GM19463 (cell line): ENCODE measurements at regions not wholly inside any gene's neighbourhood (a gene's known extent, or its start where the extent isn't known, plus 50 kb on each side); places are given as distances from the start of the nearest gene placed in this dataset.
"Not testable (repeated sequence)": the region's sequence is repeated elsewhere in the genome, so short reads cannot be mapped to it uniquely, and the experiment has no call there.

ENCODE experiments used
- ATAC-seq: cut with Tn5 transposase; IDR thresholded peaks from one replicate; pipeline ENCODE4 v1.9.1; 2021; ENCODE audit warnings: mild to moderate bottlenecking, moderate library complexity; ENCODE audit not compliant: unreplicated experiment

GRCh38 chr10:42380926-42381547, 257.3 kb downstream of the ZNF33B start:
- ATAC-seq = no peak

DNA sequence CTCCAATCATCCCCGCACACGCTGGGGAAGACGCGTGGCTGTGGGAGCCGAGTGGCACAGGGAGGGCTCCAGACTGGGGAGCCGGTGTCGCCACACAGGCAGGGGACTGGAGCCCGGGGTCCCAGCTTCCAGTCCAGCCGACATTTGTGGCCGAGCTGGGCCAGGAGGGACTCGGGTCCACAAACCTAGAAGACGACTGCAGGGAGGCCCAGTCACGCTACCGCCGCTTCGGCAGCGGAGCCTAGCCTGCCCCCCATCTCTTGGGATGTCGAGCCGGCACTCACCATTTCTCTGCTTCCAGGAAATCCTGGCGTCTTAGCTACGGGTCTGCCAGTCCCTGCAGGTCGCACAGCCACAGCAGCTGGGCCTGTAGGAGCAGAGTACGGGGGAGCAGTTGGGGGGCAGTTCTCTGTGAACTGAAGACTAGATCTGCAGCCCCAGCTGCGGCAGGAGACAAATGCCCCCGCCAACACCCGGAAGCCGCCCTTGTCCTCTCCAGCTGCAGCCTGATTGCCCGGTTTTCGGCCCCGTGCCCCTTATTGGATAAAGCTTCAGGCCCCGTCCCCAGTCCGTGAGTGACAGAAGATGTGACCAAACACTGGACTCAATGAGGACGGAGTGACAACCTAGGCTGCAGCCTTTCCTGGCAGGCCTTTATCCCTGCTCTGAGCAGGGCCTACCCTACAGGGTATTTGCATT, 270.7 kb downstream of the ZNF33B start:
- ATAC-seq = peak; percentile 51

DNA sequence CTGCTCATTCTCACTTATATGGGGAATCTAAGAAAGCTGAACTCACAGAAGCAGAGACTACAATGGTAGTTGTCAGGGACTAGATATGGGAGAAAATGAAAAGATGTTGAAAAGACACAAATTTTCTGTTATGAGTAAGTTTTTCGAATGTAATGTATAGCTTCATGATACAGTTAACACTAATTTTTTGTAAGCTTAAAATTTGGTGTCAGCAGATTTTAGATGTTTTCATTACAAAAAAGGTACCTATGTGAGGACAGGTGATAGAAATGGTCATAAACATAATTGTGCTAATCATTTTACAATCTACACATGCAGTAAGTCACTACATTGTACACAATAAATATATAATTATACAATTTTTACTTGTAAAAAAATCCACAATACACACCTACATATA, 286.6 kb downstream of the ZNF33B start:
- ATAC-seq = no peak

GRCh38 chr10:42336593-42337337, 301.6 kb downstream of the ZNF33B start:
- not testable (repeated sequence) for ATAC-seq

- not testable (repeated sequence) for ATAC-seq
Observed at GRCh38 chr10:42335653-42336296, 302.6 kb downstream of the ZNF33B start.

DNA sequence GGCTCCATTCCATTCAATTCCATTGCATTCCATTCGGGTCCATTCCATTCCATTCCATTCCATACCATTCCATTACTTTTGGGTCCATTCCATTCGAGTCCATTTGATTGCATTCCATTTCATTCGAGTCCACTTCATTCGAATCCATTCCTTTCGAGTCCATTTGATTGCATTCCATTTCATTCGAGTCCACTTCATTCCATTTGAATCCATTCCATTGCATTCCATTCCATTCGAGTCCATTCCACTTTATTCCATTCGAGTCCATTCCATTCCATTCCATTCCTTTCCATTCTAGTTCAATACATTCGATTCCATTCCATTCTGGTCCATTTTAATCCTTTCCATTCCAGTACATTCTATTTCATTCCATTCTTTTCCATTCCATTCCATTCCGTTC, 334.0 kb downstream of the ZNF33B start:
- ATAC-seq = no peak

DNA sequence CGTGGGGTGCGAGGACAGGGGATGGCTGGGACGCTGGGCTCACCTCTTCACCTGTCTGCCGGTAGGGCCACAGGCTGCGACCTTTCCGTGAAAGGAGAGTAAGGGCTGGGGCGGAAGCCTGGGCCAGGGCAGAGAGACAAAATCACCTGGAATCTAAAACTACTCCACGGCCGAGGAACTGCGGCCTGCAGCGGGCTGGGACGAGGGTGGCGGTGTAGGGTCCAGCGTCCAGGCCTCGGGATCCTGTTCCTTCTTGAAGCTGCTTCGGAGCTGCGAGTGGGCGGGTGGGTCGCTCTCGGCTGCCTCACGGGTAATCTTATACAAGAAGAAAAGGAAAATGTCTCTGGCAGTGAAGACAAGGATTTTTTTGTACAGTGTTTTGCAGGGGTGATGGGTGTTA, 356.5 kb downstream of the ZNF33B start:
- not testable (repeated sequence) for ATAC-seq

DNA sequence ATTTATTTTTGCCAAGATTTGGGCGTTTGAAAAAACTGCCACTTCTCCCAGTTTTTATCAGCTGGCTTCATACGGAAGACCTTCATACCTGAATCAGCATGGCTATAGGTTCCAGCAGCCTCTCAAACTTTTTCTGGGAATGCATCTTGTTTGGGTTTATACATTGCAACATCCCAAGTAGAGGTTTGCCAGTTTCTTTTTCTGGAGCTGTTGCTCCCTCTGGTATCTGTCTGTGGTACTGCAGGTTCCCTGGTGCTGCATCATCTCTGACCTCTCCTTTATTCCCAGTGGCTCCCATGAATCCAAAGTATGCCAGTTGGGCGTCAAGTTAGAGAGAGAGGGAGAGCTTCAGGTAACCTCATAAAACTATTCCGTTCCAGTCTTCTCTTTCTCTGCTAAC, 368.6 kb downstream of the ZNF33B start:
- ATAC-seq = not testable (repeated sequence)

DNA sequence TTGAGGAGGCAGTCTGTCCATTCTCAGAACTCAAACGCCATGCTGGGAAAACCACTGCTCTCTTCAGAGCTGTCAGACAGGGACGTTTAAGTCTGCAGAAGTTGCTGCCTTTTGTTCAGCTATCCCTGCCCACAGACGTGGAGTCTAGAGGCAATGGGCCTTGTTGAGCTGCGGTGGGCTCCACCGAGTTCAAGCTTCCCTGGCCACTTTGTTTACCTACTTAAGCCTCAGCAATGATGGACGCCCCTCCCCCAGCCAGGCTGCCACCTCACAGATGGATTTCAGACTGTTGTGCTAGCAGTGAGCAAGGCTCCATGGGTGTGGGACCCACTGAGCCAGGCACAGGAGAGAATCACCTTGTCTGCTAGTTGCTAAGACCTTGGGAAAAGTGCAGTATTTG, 375.1 kb downstream of the ZNF33B start:
- ATAC-seq = not testable (repeated sequence)

DNA sequence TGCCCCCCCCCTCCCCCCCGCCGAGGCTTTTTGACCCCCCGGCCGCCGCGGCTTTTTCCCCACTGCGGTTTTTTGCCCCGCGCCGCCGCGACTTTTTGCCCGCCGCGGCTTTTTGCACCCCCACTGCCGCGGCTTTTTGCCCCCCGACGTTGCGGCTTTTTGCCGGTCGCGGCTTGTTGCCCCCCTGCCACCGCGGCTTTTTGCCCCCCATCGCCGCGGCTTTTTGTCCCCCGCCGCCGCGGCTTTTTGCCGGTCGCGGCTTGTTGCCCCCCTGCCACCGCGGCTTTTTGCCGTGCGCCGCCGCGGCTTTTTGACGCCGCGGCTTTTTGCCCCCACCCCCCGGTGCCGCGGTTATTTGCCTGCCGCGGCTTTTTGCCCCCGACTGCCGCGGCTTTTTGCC, 395.4 kb downstream of the ZNF33B start:
- not testable (repeated sequence) for ATAC-seq

DNA sequence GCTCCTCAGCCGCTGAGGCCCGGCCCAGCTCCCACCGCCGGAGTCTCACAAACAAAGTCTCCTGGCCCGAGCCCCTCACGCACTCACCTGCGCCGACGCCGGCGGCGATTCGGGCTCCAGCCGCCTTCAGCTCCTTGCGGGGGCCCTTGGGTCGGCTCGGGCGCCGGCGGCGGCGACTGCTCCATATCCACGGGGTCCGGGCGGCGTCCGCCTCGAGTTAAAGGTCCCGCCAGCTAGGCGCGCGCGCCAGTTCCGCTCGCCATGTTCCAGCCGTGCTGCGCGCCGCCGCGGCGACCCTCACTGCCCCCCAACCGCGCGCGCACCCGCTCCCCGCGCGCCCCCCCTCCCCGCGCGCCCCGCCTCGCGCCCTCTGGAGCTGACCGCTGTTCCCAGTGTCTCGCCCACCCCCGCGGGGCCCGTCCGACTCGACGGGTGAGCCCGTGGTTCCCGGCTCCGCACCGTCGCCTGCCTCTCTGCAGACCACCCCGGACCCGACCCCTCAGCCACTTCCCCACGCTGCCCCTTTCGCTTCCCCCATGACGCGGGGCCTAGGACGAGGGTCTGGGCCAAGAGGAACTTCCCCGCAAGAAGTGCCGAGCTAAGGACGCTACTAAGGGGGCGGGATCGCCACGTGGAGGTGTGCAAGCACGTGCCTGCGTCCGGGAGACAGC, 396.1 kb downstream of the ZNF33B start:
- ATAC-seq = no peak

- not testable (repeated sequence) for ATAC-seq
Observed at GRCh38 chr10:42236401-42236800, 402.0 kb downstream of the ZNF33B start.

DNA sequence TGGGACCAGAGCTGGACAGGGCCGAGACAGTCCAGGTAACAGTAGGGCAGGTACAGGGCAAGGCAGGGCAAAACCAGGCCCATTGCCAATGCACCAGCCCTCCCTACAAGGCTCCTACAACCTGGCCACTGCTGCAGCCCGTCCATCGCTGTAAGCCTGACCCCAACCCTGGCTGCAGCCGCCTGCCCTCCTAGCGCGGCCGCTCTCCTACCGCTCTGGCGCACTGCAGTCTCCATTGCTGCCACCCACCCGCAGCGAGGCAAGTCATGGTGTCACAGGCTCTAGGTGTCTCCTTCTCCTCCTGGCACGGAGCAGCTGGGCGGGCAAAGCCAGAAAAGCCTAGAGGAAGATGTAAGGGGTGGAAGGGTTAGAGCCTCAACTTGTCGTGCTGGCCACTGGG, 402.6 kb downstream of the ZNF33B start:
- not testable (repeated sequence) for ATAC-seq

- not testable (repeated sequence) for ATAC-seq
Observed at GRCh38 chr10:42235241-42235640, 403.1 kb downstream of the ZNF33B start.

GRCh38 chr10:42234506-42234905, 403.9 kb downstream of the ZNF33B start:
- ATAC-seq = not testable (repeated sequence)

- not testable (repeated sequence) for ATAC-seq
Observed at GRCh38 chr10:42233461-42234206, 404.7 kb downstream of the ZNF33B start.

GRCh38 chr10:42232955-42233354, 405.4 kb downstream of the ZNF33B start:
- ATAC-seq = not testable (repeated sequence)

DNA sequence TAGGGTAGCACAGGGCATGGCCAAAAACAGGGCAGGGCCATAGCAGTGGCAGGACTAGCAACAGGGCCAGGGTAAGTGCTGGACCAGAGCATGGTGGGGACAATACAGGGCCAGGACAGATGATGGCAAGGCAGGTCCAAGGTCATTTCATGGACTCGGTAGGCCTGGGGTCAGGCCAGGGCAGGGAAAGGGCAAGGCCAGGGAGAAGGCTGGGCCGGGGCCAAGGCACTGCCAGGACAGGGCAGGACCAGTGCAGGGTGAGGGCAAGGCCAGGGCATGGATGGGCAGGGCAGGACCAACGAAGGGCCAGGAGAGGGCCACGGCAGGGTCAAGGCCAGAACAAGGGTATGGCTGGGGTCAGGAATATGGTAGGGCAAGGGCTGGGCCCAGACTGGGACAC, 407.6 kb downstream of the ZNF33B start:
- ATAC-seq = not testable (repeated sequence)

GRCh38 chr10:42230115-42230514, 408.3 kb downstream of the ZNF33B start:
- not testable (repeated sequence) for ATAC-seq

DNA sequence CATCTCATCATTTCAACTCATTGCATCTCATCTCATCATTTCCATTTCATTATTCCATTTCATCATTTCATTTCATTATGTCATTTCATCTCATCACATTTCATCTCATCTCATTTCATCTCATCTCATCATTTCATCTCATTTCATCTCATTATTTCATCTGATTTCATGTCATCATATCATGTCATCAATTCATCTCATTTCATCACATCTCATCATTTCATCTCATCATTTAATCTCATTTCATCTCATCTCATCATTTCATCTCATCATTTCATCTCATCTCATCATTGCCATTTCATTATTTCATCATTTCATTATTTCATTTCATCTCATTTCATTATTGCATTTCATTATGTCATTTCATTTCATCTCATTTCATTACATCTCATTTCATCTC, 410.5 kb downstream of the ZNF33B start:
- not testable (repeated sequence) for ATAC-seq
